ENCODE measurements at regions not wholly inside any gene's neighbourhood (a gene's known extent, or its start where the extent isn't known, plus 50 kb on each side); places are given as distances from the start of the nearest gene placed in this dataset.

DNA sequence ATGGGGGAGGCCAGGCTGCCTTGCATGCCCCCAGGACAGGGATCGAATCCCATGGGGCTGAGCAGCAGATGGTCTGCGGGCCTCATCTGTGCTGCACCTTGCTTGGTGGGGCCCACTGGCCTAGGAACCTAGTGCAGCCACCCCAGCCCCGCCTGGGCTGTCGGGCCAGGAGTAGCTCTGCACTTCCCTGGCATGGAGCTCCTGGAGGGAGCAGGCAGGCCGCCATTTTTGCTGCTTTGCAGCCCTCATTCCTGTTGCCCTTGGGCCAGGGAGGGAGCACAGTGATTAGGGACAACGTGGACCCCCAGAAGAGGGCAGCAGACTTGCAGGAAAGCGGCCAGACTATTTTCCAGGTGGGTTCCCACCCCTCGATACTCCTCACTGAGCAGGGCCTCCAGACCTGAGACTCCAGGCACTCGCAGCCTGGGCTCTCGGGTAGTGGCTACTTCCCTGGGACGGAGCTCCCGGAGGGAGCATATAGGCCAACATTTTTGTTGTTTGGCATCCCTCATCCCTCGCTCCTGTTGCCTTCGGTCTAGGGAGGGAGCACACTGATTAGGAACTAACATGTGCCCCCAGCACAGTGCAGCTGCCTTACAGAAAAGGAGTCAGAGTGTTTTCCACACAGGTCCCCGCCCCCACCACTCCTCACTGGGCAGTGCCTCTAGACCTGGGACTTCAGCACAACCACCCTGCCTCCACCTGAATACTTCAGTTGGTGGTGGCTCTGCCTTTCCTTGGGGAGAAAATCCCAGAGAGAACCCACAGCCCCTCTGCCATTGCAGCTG is 99.5 kb downstream of the MAIP1 start:
- DNase-seq (ENCODE audit: low spot score): no peak

DNA sequence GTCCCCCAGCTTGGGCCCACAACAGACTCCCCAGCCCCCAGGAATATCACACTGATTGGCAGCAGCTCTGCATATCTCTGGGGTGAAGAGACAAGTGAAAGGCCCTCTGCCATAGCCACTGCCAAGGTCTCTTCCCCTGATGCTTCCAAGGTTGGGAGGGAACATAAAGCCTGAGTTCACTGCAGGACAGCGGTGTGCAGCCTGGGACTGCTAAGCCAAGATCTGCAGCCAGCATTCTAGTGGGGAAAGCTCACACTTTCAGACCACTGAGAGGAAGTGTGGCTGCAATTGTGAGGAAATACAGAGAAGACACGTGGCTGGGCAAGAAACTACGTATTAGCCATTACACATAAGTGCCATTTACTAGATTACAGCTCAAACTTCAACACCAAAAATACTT is 100.7 kb downstream of the MAIP1 start:
- DNase-seq (ENCODE audit: low spot score): no peak

DNA sequence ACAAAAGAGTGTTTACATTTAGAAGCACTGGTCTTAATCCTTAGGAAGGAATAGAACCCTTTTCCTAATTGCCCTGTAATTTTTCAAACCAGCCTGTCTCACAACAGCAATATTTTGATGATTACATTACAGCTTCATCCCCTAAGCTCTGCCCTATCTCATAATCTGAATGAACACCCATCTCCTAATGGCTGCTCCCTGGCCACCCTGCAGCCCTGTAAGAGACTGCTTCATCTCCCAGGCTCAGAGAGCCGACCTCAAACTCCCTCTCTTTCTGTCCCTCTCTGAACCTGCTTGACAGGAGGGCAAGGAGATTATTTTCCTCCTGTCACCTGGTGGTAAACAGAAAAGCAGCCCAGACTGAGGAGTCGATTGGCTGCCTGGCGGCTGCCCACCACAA is 107.8 kb downstream of the MAIP1 start:
- DNase-seq (ENCODE audit: low spot score): no peak

DNA sequence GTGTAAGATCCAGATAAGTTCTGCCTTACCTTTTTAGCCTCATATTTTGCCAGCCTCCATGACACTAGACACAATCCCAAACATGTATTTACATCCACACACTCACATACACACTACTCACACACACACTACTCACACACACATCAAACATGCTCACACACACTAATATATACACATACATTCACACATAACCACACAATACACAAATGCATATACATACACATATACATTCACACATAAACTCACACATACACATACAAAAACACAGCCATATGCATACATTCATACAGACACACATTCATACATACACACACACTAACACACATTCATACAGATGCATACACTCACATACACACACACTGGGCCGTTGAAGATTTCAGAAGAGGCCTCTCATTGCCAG is 109.5 kb downstream of the MAIP1 start:
- DNase-seq (ENCODE audit: low spot score): no peak

DNA sequence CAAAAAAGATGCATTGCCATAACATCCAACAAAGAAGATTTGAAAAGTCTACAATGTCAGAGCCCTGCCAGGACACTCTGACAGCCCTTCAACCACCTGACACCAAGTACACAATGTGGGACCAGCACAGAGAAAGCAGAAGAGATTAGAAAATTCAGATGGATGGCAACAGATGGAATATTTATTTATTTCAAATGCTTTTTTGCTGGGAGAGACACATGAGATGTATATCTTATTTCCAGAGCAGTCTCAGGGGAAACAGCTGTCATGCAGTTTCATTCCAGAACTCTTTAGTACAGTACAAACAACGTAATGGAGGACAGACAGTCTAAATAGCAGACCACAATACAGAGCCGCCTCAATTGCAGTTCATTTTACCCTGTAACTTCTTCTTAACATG is 110.1 kb downstream of the MAIP1 start:
- no peak for DNase-seq (ENCODE audit: low spot score)

DNA sequence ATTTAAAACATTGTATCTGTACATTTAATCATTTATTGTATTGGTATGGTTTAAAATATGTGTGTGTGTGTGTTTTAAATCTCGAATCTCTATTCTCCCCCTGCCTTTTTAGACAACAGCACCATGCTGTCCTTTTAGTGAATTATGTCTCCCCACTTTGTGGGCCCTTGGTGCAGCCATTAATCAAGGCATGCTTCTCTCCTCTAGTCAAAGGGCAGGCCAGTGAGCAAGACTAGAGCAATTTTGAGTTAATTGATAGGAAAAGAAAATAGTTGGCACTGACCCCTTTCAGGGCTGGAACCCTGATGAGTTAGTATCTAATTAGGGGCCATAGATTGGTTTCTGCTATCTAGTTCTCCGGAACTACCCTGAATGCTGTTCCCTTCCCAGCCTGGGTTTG is 111.0 kb downstream of the MAIP1 start:
- DNase-seq (ENCODE audit: low spot score): no peak

DNA sequence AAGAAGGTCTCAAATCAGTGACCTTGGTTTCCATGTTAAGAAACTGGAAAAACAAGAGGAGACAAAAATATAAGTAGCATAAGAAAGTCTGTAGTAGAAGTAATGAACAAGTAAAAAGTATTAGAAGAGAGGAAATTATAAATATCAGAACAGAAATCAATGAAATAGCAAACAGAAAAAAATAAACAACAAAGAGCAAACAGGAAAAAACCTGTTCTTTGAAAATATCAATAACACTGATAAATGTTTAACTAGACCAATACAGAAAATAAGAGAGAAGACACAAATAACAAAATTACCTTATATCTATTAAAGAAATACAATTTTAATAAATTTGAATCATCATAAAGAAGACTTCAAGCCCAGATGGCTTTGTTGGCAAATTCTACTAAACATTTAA is 113.3 kb downstream of the MAIP1 start:
- no peak for DNase-seq (ENCODE audit: low spot score)

DNA sequence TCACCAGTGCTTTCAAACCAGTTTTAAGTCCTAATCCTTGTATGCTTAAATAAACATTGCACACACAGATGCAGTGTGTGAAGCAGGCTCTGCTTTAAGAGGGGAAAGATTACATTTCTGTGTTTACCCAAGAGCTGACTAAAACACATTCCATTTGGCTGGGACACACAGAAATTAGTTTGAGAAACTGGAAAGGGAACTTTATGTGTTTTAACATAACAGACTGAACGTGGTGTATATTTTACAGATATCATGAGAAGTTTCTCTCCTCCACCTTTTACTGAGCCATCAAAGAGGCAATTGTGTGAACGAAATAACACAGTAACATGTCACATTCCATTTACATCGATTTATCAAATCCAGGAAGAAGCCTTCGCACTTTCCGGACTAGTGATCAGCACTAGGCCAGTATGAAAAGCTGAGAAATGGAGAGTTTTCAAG is 121.8 kb downstream of the MAIP1 start:
- no peak for DNase-seq (ENCODE audit: low spot score)

DNA sequence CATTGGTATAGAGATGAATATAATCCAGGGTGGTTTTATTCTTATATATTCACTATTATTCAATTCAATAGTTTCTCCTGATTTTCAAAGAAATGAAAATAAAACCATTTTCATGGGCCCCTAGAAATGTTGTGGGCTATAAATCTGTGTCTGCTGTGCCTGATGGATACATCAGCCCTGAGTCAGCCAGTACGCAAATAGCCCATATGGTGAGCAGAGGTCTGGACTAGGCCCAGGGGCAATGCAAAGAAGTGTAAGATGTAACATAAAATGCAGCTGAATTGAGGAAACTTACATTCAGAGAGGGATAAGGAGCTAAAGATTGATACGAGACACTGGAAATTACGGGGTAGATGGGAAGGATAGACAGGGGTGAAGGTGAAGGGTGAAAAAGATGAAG is 122.5 kb downstream of the MAIP1 start:
- no peak for DNase-seq (ENCODE audit: low spot score)

DNA sequence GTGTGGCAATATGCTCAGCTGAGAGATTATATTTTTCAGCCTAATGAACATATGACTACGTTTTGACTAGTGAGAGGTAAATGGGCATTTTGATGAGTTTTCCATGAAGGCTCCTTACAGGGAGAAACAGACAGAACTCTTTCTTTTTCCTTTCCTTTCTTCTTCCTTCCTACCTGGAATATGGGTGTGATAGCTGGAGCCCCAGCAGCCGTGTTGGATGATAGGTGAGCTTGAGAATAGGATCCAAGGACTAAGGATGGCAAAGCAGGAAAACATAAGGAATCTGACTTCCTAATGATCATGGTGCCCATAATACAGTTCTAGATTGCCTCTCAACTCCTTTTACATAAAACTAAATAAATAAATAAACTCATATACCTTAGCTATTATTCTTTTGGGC is 124.0 kb downstream of the MAIP1 start:
- DNase-seq (ENCODE audit: low spot score): no peak

DNA sequence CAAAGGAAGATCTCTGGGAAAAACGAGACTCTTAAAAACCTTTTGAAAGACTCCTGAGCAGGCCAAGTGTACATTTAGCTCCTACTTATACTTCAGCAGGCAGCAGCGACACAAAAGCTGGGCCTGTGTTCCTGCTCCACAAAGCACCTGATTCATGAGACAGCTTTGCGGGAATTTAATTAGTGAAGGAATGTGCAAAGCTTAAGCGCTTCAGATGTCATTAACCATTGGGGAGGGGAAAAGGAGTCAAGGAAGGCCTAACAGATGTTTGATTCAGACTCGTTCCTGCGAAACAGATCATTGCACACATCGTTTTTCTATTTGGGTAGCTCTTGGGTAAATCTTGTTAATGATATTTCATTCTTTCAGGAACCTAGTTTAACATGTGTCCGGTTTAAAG is 125.9 kb downstream of the MAIP1 start:
- DNase-seq (ENCODE audit: low spot score): no peak

DNA sequence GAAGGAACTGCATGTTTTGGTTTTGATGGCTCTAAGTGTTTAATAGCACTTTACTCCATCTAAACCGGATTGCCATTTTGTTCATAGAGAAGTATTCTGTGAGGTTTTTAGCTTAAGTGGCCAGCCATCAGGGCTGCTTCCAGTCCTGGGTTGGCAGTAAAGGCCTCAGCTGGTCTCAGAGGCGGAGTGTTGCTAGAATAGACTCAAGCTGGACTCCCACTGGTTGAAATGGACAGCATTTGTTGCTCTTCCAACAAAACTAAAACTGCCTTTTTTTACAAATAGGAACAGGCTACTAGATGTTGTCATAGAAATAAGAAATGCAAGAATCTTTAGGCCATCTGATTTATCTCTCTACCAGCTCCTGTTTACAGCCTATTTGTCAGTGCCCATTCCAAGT is 126.4 kb downstream of the MAIP1 start:
- DNase-seq (ENCODE audit: low spot score): no peak

DNA sequence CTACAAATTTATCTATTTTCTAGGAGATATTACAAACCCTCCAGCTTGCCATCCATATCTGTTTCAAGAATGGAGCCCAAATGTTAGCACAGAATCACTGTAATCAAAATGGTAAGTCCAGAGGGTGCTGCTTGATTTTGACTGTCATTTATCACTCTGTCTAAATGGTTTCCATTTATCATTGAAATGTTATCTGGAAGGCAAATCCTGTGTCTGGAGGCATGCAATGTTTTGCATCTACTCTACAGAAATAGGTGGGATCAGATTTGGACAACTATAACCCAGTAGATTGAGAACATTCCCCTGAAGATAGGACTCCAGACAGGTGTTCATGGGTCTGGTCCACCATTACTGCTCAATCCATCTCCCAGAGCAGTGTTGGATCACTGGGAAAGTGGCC is 128.7 kb downstream of the MAIP1 start:
- no peak for DNase-seq (ENCODE audit: low spot score)

DNA sequence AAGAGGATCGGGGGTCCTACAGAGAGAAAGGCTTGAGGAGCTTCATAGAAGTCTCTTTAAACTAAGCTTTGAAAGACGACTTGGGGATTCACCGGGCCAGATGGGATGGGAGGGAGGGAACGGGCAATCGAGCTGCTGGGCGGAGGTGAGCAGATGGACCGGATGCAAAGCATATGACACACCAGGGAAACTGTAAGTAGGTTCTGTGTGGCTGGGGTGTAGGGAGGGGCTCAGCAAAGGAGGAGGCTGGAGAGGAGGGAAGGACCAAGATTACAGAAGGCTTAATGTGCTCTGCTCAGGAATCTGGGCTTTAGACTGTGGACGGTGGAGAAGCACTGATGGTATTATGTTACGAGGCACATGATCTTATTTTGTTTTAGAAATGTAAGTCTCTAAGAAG is 131.5 kb downstream of the MAIP1 start:
- DNase-seq (ENCODE audit: low spot score): no peak

DNA sequence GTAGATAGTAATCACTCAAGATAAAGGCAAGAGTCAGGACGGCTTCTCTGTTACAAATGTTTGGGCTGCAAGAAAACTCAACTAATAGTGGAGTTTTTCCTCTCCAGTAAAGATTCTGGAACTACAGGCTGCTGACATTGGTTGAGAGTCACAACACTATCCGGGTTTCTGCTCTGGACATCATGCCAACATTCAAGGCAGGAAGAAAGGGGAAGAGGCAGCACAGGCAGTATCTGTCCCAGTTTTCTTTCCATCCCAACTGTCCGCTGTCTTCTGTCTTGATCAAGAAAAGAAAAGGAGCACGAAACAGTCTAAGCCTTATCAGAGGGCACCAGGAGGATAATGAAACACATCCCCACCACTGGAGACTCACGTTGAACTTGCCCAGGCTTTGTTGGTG is 132.1 kb downstream of the MAIP1 start:
- DNase-seq (ENCODE audit: low spot score): no peak

DNA sequence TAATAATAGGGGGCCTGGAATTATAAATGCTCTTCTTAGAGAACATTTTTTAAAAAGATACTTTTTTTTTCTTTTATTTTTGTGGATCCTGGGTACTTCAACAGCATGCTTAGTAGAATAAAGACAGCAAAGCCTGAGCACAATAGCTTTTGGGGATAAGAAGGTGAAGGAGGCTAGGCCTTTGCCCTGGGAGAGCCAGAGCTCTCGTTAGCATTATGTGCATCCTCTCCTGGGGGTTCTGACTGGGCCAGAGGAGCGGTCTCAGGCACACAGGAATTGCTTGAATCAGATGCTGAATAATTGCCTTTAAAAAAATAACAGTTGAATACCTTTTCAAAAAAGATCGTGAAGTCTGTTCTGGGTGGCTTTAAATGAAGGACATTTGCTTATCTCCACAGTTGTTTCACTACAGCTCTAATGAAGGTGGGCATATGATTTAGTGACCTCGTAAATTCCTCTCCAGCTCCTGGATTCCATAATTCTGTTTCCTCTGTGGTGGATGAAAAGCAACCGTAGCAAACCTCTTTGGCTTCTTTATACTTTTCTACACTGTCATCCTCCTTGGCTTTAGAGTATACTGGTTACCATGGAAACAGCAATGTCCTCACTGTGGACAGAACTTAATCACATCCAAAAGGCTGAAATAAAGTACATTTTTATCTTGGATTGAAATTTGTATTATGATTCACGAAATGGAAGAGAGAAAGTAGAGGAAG is 133.8 kb downstream of the MAIP1 start:
- DNase-seq (ENCODE audit: low spot score): no peak

DNA sequence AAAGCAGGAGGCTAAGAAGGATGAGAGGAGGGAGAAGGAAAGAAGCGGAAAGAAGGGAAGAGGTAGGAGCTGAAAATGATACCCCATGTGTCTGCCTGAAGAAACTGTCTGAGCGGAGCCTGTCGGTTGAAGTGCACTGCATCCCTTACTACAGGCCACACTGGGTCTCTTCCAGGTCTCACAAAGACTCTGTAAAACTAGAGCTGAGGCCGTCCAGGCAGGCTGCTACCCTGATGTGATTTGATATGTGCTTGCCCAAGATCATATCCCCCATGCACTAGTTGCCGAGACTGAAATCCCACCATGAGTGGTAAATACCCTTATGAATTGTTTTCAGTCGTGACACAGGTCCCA is 134.4 kb downstream of the MAIP1 start:
- DNase-seq (ENCODE audit: low spot score): no peak

DNA sequence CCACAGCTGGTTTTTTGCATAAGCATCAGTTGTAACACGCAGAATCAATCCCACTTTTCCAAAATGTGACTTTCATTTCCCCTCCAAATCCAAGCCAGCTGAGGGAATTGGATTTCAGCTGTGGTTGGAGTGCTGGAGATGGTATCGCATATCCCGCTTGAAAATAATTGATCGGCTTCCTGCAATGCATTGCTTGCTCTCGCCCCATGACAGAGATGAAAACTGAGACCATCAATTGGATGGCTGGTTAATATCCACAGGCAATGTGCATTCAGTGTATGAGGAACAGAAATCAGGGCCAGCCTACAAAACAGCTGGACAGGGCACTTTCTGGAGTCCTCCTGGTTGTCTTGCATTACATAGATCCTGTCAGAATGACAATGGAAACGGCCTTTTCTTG is 135.3 kb downstream of the MAIP1 start:
- DNase-seq (ENCODE audit: low spot score): no peak

DNA sequence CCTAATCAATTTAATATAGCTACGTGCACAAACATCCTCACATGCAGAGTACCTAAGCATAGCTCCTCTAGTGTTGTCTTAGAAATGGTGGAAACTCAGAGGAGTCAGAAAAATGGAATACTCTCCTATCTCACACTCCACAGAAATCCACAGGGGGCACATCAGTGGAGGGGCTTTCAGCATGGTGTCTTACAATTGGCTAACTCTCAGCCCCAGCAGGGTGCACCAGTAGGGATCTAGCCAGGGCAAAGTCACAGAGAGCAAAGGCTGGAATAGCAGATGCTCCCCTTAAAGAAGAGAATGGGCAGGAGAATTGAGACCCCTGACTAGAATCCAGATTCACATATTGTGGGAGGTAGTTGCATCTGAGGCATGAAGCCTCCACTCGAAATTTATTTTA is 135.7 kb downstream of the MAIP1 start:
- no peak for DNase-seq (ENCODE audit: low spot score)

DNA sequence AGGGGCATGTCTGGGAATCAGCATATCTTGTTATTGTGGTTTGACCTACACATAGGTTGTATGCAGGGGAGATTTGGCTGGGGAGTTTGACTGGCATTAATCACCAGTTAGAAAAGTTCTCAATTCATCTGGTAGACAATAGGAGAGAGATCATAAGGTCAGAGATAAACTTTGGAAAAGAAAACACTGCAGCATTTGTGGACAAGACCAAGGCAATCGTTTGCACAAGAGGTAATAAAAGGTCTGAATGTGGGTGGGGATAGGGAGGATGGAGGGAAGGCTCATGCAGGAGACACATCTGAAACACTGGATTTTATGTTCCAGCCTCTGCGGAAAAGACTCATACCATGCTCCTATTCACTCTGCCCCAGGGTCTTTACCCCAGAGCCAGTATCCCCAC is 136.9 kb downstream of the MAIP1 start:
- no peak for DNase-seq (ENCODE audit: low spot score)

DNA sequence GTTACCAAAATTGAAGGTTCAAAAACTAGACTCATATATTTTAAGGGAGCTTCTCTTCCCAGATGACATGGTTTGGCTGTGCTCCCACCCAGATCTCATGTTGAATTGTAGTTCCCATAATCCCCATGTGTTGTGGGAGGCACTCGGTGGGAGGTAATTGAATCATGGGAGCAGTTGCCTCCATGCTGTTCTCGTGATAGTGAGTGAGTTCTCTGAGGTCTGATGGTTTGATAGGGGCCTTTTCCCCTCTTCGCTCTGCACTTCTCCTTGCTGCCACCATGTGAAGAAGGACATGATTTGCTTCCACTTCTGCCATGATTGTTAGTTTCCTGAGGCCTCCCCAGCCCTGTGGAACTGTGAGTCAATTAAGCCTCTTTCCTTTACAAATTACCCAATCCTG is 140.1 kb downstream of the MAIP1 start:
- no peak for DNase-seq (ENCODE audit: low spot score)

DNA sequence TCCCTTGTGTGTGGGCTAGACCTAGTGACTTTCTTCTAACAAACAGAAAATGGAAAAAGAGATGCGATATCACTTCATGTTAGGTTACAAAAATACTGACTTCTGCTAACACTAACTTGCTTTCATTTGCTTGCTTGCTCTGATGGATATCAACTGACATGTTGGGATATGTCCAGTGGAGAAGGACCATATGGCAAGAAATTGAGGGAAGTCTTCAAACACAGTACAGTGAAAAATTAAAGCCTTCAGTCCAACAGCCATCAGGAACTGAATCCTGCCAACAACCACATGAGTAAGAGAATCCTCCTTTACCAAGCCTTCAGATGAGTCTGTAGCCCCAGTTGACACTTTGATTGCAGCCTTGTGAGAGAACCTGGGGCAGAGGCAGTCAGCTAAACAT is 143.9 kb downstream of the MAIP1 start:
- DNase-seq (ENCODE audit: low spot score): no peak

DNA sequence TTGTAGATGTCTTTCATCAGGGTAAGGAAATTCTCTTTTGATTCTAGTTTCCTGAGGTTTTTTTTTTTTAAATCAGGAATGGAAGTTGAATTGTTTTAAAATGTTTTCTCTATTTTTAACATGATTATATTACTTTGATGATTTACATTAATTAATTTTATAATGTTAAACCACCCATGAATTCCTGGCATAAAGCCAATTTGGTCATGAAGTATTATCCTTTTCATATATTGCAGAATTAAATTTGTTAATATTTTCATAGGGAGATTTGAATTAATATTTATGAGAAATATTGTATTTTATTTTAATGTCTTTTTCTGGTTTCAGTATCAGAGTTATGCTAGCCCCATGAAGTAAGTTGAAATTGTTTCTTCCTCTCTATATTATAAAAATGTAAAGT is 144.6 kb downstream of the MAIP1 start:
- no peak for DNase-seq (ENCODE audit: low spot score)

DNA sequence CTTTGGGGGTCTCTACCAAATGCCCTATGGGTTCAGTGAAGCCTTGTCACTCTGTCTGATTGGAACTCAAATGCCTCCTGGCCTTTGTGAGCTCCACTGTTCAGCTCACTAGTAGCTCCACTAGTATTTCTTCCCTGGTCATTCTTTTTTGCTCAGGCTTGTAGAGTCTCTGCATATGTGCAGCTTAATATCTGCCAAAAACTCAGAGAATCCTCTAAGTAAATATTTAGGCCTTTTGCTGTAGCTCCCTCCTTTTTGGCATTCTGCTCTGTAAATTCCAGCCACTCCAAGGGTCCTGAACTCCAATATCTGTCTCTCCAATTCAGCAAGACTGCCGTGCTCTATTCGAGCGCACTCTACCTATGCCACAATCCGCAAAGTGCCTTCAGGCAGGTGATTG is 146.5 kb downstream of the MAIP1 start:
- DNase-seq (ENCODE audit: low spot score): no peak

Measured in globus pallidus (tissue), 1 donor.